Uterus (tissue), 3 donors: ENCODE measurements at regions not wholly inside any gene's neighbourhood (a gene's known extent, or its start where the extent isn't known, plus 50 kb on each side); places are given as distances from the start of the nearest gene placed in this dataset.

Experiments used
- DNase-seq, 2 donors: peaks; one replicate each; pipeline ENCODE4 v3.0.0-alpha.2; 2019 to 2020
- H3K27ac ChIP-seq, 2 donors: fragments of 200-600 bp; sonication (generic); 1 replicate in 1 of 2; 2 replicates in 1 of 2; pipeline ENCODE4 v1.5.1; 2016 to 2018
- H3K27me3 ChIP-seq, 2 donors: fragments of 200-600 bp; sonication (generic); one replicate each; pipeline ENCODE4 v1.5.1; 2018 to 2019; ENCODE audit warnings: control low read depth in 1 of 2
- H3K36me3 ChIP-seq, 2 donors: fragments of 200-600 bp; sonication (generic); one replicate each; pipeline ENCODE4 v1.5.1; 2019; ENCODE audit warnings: control low read depth in 1 of 2
- H3K4me1 ChIP-seq, 2 donors: fragments of 200-600 bp; sonication (generic); one replicate each; pipeline ENCODE4 v1.5.1; 2018 to 2019; ENCODE audit warnings: control low read depth in 1 of 2
- H3K4me3 ChIP-seq, 2 donors: fragments of 200-600 bp; sonication (generic); 1 replicate in 1 of 2; 2 replicates in 1 of 2; pipeline ENCODE4 v1.5.1; 2018 to 2019; ENCODE audit warnings: mild to moderate bottlenecking in 1 of 2
- H3K9me3 ChIP-seq, 2 donors: fragments of 200-600 bp; sonication (generic); one replicate each; pipeline ENCODE4 v1.5.1; 2019; ENCODE audit warnings: control low read depth in 1 of 2
- CTCF ChIP-seq, 4 experiments: fragments of 200-600 bp in 2 of 4; fragments of 450-650 bp in 2 of 4; sonication (generic) in 2 of 4; IDR thresholded peaks; one replicate each; pipeline ENCODE4 v1.5.1; 2016 to 2019; ENCODE audit warnings: antibody characterized with exemption in 4 of 4, mild to moderate bottlenecking in 2 of 4, moderate library complexity in 1 of 4
- POLR2A ChIP-seq, 2 donors: fragments of 450-650 bp; IDR thresholded peaks; one replicate each; pipeline ENCODE4 v1.6.1; 2016; ENCODE audit warnings: antibody characterized with exemption in 2 of 2, mild to moderate bottlenecking in 1 of 2, moderate library complexity in 1 of 2
- intact Hi-C: fragments of 100-400 bp; cut with DNase I; formaldehyde crosslinking; loops from one replicate; pipeline ENCODE4 v1.15.1; 2023; ENCODE audit warnings: low total_unique reads
- donor health status: DM: yes; HTN: yes; CAD: no.

GRCh38 chr13:40056898-40057619 is 401.6 kb downstream of the COG6 start:
- Histone ChIP-seq H3K27me3 (no peaks in the 10 kb centered on the region), H3K4me3 (no peak overlapping the region), H3K9me3 (no peaks in the 10 kb centered on the region), H3K4me1 (peaks cover 0 to 9% of the 10 kb centered on the region in 2 donors), H3K36me3 (no peaks in the 10 kb centered on the region), H3K27ac (no peak overlapping the region)
- no peak for DNase-seq
- intact Hi-C loops = no loop called here
- TF ChIP-seq CTCF (IDR thresholded peaks at IDR 0.05) (no peak), POLR2A (IDR thresholded peaks at IDR 0.05) (no peak)

DNA sequence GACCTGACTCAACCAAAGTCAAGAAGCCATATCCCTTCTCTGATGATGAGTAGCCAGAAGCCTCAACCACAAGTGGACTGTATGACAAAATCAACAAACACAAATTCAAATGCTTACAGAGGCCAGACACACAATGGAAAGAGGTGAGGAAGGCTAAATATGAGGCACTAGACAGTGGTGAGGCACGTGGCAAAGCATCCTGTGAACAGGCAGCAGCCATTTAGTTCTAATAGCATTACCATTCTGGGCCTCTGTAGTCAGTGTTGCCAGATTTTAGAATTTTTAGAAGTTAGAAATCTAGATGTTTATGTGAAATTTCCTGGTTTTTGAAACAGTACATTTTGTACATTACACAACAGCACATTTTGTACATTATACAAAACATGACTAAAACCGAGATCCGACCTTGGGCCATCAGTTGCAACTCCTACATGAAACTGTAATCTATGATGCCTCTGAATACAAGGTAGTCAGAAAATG is 403.3 kb downstream of the COG6 start:
- no peaks in the 10 kb centered on the region for H3K36me3 ChIP-seq
- no peak for DNase-seq
- H3K27ac ChIP-seq = peak overlapping the region in 1 of 2 donors; percentile 73
- no peaks in the 10 kb centered on the region for H3K27me3 ChIP-seq
- H3K4me3 ChIP-seq = no peak overlapping the region
- H3K9me3 ChIP-seq = no peaks in the 10 kb centered on the region
- intact Hi-C loops = no loop called here
- TF ChIP-seq POLR2A (IDR thresholded peaks at IDR 0.05) (no peak), CTCF (IDR thresholded peaks at IDR 0.05) (no peak)
- H3K4me1 ChIP-seq = peaks cover 3 to 9% of the 10 kb centered on the region in 2 donors

- H3K4me1 ChIP-seq = peaks cover 9% of the 10 kb centered on the region in 2 donors
- intact Hi-C loops = no loop called here
- H3K27me3 ChIP-seq = no peaks in the 10 kb centered on the region
- TF ChIP-seq POLR2A (IDR thresholded peaks at IDR 0.05) = no peak
- TF ChIP-seq CTCF (IDR thresholded peaks at IDR 0.05) = no peak
- DNase-seq = no peak
- no peaks in the 10 kb centered on the region for H3K36me3 ChIP-seq
- H3K9me3 ChIP-seq = no peaks in the 10 kb centered on the region
- no peak overlapping the region for H3K4me3 ChIP-seq
- peak overlapping the region; percentile 62 to 73 for H3K27ac ChIP-seq
Observed at GRCh38 chr13:40059540-40060232, 404.2 kb downstream of the COG6 start.

GRCh38 chr13:40060296-40061007 is 405.0 kb downstream of the COG6 start:
- peaks cover 9 to 11% of the 10 kb centered on the region in 2 donors for H3K4me1 ChIP-seq
- intact Hi-C loops = no loop called here
- no peak overlapping the region for H3K4me3 ChIP-seq
- no peaks in the 10 kb centered on the region for H3K27me3 ChIP-seq
- no peaks in the 10 kb centered on the region for H3K9me3 ChIP-seq
- TF ChIP-seq POLR2A (IDR thresholded peaks at IDR 0.05) = no peak
- no peak for TF ChIP-seq CTCF (IDR thresholded peaks at IDR 0.05)
- peak; percentile 82 to 89 for DNase-seq
- H3K36me3 ChIP-seq = no peaks in the 10 kb centered on the region
- peak overlapping the region; percentile 62 to 73 for H3K27ac ChIP-seq
